IMR-90 (cell line): ENCODE measurements at regions not wholly inside any gene's neighbourhood (a gene's known extent, or its start where the extent isn't known, plus 50 kb on each side); places are given as distances from the start of the nearest gene placed in this dataset.

Experiments used
- ATAC-seq: fragments of 200-7000 bp; cut with Tn5 transposase; 2 replicates; pipeline ENCODE4 v1.9.1; 2020; ENCODE audit warnings: low read depth, mild to moderate bottlenecking, moderate library complexity
- BruUV-seq: library from RNA; stranded (reverse); fragments of 400-500 nt; replicated peaks from 2 replicates; lab custom pipeline; 2021; lab: Mats Ljungman, UMichigan
- CTCF ChIA-PET: fragments of 300-600 bp; formaldehyde crosslinking; extraction: SDS; loops from one replicate; lab custom pipeline; 2021; ENCODE audit warnings: antibody characterized with exemption; lab: Yijun Ruan, JAX
- POLR2A ChIA-PET: fragments of 300-600 bp; sonication (Branson Sonifier 250); formaldehyde crosslinking; loops from one replicate; lab custom pipeline; 2022; ENCODE audit warnings: antibody characterized with exemption; ENCODE audit not compliant: unreplicated experiment; lab: Charles Lee
- DNase-seq: peaks from one replicate; pipeline ENCODE4 v3.0.0; 2013
- H2AFZ ChIP-seq: replicated peaks from 2 replicates; pipeline ENCODE3; 2013; ENCODE audit warnings: low read length, mild to moderate bottlenecking; ENCODE audit not compliant: poor library complexity
- H2AK5ac ChIP-seq: 2 replicates; pipeline ENCODE4 v1.6.1; 2013; ENCODE audit warnings: low read depth, low read length, inconsistent platforms
- H2AK9ac ChIP-seq: replicated peaks from 2 replicates; pipeline ENCODE3; 2013; ENCODE audit warnings: mild to moderate bottlenecking, low read depth, low read length, moderate library complexity; ENCODE audit not compliant: poor library complexity
- H2BK120ac ChIP-seq: 2 replicates; pipeline ENCODE4 v1.6.1; 2013; ENCODE audit warnings: low read depth, low read length, inconsistent platforms
- H2BK15ac ChIP-seq: 3 replicates; pipeline ENCODE4 v1.6.1; 2013; ENCODE audit warnings: low read depth, low read length, inconsistent platforms
- H2BK20ac ChIP-seq: 2 replicates; pipeline ENCODE4 v1.6.1; 2013; ENCODE audit warnings: low read depth, mild to moderate bottlenecking, inconsistent platforms, low read length, moderate library complexity
- H2BK5ac ChIP-seq: 2 replicates; pipeline ENCODE4 v1.6.1; 2013; ENCODE audit warnings: mild to moderate bottlenecking, low read depth, low read length, inconsistent platforms; ENCODE audit not compliant: poor library complexity, severe bottlenecking
- H3K14ac ChIP-seq: replicated peaks from 2 replicates; pipeline ENCODE4 v1.6.1; 2013; ENCODE audit warnings: low read depth, low read length, inconsistent platforms
- H3K18ac ChIP-seq: 2 replicates; pipeline ENCODE4 v1.6.1; 2013; ENCODE audit warnings: low read depth, low read length, control low read depth
- H3K23ac ChIP-seq: 2 replicates; pipeline ENCODE4 v1.6.1; 2013; ENCODE audit warnings: low read depth, low read length, inconsistent platforms
- H3K27ac ChIP-seq: 2 replicates; pipeline ENCODE4 v1.5.1; 2013; ENCODE audit warnings: mild to moderate bottlenecking, control low read depth, low read length; ENCODE audit not compliant: insufficient read depth
- H3K27me3 ChIP-seq: 2 replicates; pipeline ENCODE4 v1.6.1; 2013; ENCODE audit warnings: low read length; ENCODE audit not compliant: control insufficient read depth, insufficient read depth
- H3K36me3 ChIP-seq: 2 replicates; pipeline ENCODE4 v1.6.1; 2013; ENCODE audit warnings: low read length, mixed read lengths; ENCODE audit not compliant: control insufficient read depth, insufficient read depth
- H3K4ac ChIP-seq: 2 replicates; pipeline ENCODE4 v1.6.1; 2013; ENCODE audit warnings: low read depth, low read length, inconsistent platforms
- H3K4me1 ChIP-seq: 2 replicates; pipeline ENCODE4 v1.6.1; 2013; ENCODE audit warnings: low read length, mixed read lengths; ENCODE audit not compliant: control insufficient read depth, insufficient read depth
- H3K4me2 ChIP-seq: 2 replicates; pipeline ENCODE4 v1.6.1; 2013; ENCODE audit warnings: low read depth, mild to moderate bottlenecking, control low read depth, low read length, moderate library complexity
- H3K4me3 ChIP-seq: 2 replicates; pipeline ENCODE4 v1.5.1; 2013; ENCODE audit warnings: low read depth, mild to moderate bottlenecking, control low read depth, low read length, moderate library complexity; ENCODE audit not compliant: insufficient read depth
- H3K56ac ChIP-seq: 2 replicates; pipeline ENCODE4 v1.6.1; 2013; ENCODE audit warnings: low read length, inconsistent platforms; ENCODE audit not compliant: insufficient read depth; ENCODE audit errors: extremely low read depth
- H3K79me1 ChIP-seq, 2 experiments: 2 replicates each; pipeline ENCODE4 v1.6.1; 2013; ENCODE audit warnings: low read length in 2 of 2, inconsistent platforms in 1 of 2, low read depth in 1 of 2
- H3K9ac ChIP-seq: 2 replicates; pipeline ENCODE4 v1.6.1; 2013; ENCODE audit warnings: low read depth, low read length, control low read depth
- H3K9me1 ChIP-seq: 2 replicates; pipeline ENCODE4 v1.6.1; 2013; ENCODE audit warnings: low read length, inconsistent platforms; ENCODE audit not compliant: insufficient read depth
- H3K9me3 ChIP-seq: 2 replicates; pipeline ENCODE4 v1.6.1; 2013; ENCODE audit warnings: low read length; ENCODE audit not compliant: control insufficient read depth, insufficient read depth
- H4K20me1 ChIP-seq: 2 replicates; pipeline ENCODE4 v1.6.1; 2013; ENCODE audit warnings: low read length, inconsistent platforms; ENCODE audit not compliant: insufficient read depth
- H4K5ac ChIP-seq: 2 replicates; pipeline ENCODE4 v1.6.1; 2013; ENCODE audit warnings: mild to moderate bottlenecking, low read depth, low read length, control low read depth
- H4K8ac ChIP-seq, 2 experiments: 2 replicates each; pipeline ENCODE4 v1.6.1; 2013; ENCODE audit warnings: low read depth in 2 of 2, low read length in 2 of 2, control low read depth in 1 of 2, inconsistent platforms in 1 of 2
- H4K91ac ChIP-seq: 2 replicates; pipeline ENCODE4 v1.6.1; 2013; ENCODE audit warnings: low read depth, low read length, inconsistent platforms; ENCODE audit not compliant: insufficient read depth
- CEBPB ChIP-seq: IDR thresholded peaks from 2 replicates; pipeline ENCODE4 v1.6.1; 2012; ENCODE audit warnings: low read depth, low read length, improper control_type of control experiment
- MAZ ChIP-seq: IDR thresholded peaks from 2 replicates; pipeline ENCODE4 v1.6.1; 2012; ENCODE audit warnings: low read depth, mild to moderate bottlenecking, low read length, improper control_type of control experiment, moderate library complexity, borderline replicate concordance
- MXI1 ChIP-seq: IDR thresholded peaks from 2 replicates; pipeline ENCODE4 v1.6.1; 2012; ENCODE audit warnings: low read depth, mild to moderate bottlenecking, low read length, moderate library complexity, borderline replicate concordance
- NFE2L2 ChIP-seq: fragments of 150-350 bp; IDR thresholded peaks from 2 replicates; pipeline ENCODE4 v1.6.1; 2016; ENCODE audit warnings: low read depth, mild to moderate bottlenecking, low read length
- POLR2A ChIP-seq: IDR thresholded peaks from 2 replicates; pipeline ENCODE4 v1.6.1; 2012; ENCODE audit warnings: mild to moderate bottlenecking, low read depth, low read length
- RAD21 ChIP-seq: IDR thresholded peaks from 2 replicates; pipeline ENCODE4 v1.6.1; 2012; ENCODE audit warnings: low read length, improper control_type of control experiment
- RCOR1 ChIP-seq: IDR thresholded peaks from 2 replicates; pipeline ENCODE4 v1.6.1; 2012; ENCODE audit warnings: mild to moderate bottlenecking, low read length, improper control_type of control experiment; ENCODE audit not compliant: insufficient replicate concordance
- RFX5 ChIP-seq: IDR thresholded peaks from 2 replicates; pipeline ENCODE4 v1.8.0; 2012; ENCODE audit warnings: low read depth, mild to moderate bottlenecking, low read length, moderate library complexity
- SMC3 ChIP-seq: fragments of 150-350 bp; IDR thresholded peaks from 2 replicates; pipeline ENCODE4 v1.6.1; 2016; ENCODE audit warnings: low read depth, mild to moderate bottlenecking, antibody characterized with exemption, low read length, moderate library complexity
- dilution Hi-C: fragments of 300-500 bp; cut with HindIII; formaldehyde crosslinking; loops from one replicate; pipeline ENCODE4 v1.14.3; 2018; ENCODE audit warnings: low sequenced_read_pairs; ENCODE audit not compliant: unreplicated experiment
- in situ Hi-C: fragments of 300-500 bp; cut with MboI; formaldehyde crosslinking; loops from 3 replicates; pipeline ENCODE4 v1.14.3; 2019; ENCODE audit warnings: low sequenced_read_pairs, inconsistent platforms, mixed read lengths
- intact Hi-C: fragments of 100-400 bp; cut with micrococcal nuclease; formaldehyde crosslinking; loops from 2 replicates; pipeline ENCODE4 v1.10.0; 2022
- TF ChIP-seq, protein P1 (sequence below): fragments of 150-350 bp; IDR thresholded peaks from 2 replicates; pipeline ENCODE4 v1.6.1; 2017; ENCODE audit warnings: mild to moderate bottlenecking, antibody characterized with exemption, low read length, low read depth
- TF ChIP-seq, protein P2 (sequence below): conservative IDR thresholded peaks from 2 replicates; pipeline ENCODE4 v1.5.1; 2012; ENCODE audit warnings: mild to moderate bottlenecking, low read depth, low read length, improper control_type of control experiment
- TF ChIP-seq, protein P3 (sequence below): fragments of 150-350 bp; IDR thresholded peaks from 2 replicates; pipeline ENCODE4 v1.6.1; 2016; ENCODE audit warnings: low read depth, mild to moderate bottlenecking, low read length, moderate library complexity, borderline replicate concordance

DNA sequence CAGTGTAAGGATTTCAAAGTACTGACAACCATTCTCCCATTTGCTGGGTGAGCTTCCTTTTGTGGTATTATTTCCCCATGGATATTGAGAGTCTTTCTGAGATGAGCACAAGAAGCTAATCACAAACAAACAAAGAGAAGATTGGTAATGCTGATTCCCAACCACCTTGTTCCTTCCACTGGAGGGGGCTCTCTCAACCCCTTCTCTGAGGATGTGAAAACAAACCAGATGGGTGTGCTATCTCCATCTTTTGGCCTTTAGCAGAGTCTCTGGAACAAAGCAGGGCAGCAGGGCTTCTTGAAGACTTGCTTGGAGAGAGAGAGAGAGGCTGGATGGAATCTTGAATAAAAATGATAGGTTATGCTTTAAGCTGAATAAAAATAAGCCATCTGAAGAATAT is 576.7 kb upstream of the ZNF462 start:
- H3K9me1 ChIP-seq = no peaks in the 10 kb centered on the region

More for the DNA sequence above, 576.7 kb upstream of the ZNF462 start:
- Histone ChIP-seq H2BK20ac (no peak overlapping the region), H2BK120ac (no peak overlapping the region), H3K4me2 (no peak overlapping the region), H4K91ac (no peak overlapping the region), H2BK15ac (no peak overlapping the region), H3K4me1 (no peaks in the 10 kb centered on the region), H3K4ac (no peak overlapping the region), H3K36me3 (no peaks in the 10 kb centered on the region), H3K23ac (no peak overlapping the region), H3K14ac (no peak overlapping the region), H3K27ac (no peak overlapping the region), H3K18ac (no peak overlapping the region), H4K20me1 (no peaks in the 10 kb centered on the region), H2AK9ac (no peak overlapping the region), H2AFZ (no peak overlapping the region), H2AK5ac (no peak overlapping the region), H4K5ac (no peak overlapping the region), H3K9ac (no peak overlapping the region), H3K79me1 (no peaks in the 10 kb centered on the region), H3K9me3 (peaks cover 4% of the 10 kb centered on the region; the same call in 1 of the 2 replicates), H4K8ac (no peak overlapping the region), H3K27me3 (no peaks in the 10 kb centered on the region), H3K4me3 (no peak overlapping the region), H3K56ac (no peak overlapping the region), H2BK5ac (no peak overlapping the region)
- ChIA-PET CTCF (no interaction called here), POLR2A (no interaction called here)
- in situ Hi-C loops = no loop called here
- DNase-seq = no peak
- dilution Hi-C loops = no loop called here
- BruUV-seq = no TSS peak
- TF ChIP-seq RCOR1 = no peak
- no peak for TF ChIP-seq RFX5
- TF ChIP-seq MAZ = no peak
- TF ChIP-seq CEBPB = no peak
- TF ChIP-seq, protein P1, sequence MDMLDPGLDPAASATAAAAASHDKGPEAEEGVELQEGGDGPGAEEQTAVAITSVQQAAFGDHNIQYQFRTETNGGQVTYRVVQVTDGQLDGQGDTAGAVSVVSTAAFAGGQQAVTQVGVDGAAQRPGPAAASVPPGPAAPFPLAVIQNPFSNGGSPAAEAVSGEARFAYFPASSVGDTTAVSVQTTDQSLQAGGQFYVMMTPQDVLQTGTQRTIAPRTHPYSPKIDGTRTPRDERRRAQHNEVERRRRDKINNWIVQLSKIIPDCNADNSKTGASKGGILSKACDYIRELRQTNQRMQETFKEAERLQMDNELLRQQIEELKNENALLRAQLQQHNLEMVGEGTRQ = no peak
- TF ChIP-seq, protein P2, sequence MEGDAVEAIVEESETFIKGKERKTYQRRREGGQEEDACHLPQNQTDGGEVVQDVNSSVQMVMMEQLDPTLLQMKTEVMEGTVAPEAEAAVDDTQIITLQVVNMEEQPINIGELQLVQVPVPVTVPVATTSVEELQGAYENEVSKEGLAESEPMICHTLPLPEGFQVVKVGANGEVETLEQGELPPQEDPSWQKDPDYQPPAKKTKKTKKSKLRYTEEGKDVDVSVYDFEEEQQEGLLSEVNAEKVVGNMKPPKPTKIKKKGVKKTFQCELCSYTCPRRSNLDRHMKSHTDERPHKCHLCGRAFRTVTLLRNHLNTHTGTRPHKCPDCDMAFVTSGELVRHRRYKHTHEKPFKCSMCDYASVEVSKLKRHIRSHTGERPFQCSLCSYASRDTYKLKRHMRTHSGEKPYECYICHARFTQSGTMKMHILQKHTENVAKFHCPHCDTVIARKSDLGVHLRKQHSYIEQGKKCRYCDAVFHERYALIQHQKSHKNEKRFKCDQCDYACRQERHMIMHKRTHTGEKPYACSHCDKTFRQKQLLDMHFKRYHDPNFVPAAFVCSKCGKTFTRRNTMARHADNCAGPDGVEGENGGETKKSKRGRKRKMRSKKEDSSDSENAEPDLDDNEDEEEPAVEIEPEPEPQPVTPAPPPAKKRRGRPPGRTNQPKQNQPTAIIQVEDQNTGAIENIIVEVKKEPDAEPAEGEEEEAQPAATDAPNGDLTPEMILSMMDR = no peak
- no peak for TF ChIP-seq MXI1
- TF ChIP-seq SMC3 = no peak
- no peak for TF ChIP-seq RAD21
- TF ChIP-seq, protein P3, sequence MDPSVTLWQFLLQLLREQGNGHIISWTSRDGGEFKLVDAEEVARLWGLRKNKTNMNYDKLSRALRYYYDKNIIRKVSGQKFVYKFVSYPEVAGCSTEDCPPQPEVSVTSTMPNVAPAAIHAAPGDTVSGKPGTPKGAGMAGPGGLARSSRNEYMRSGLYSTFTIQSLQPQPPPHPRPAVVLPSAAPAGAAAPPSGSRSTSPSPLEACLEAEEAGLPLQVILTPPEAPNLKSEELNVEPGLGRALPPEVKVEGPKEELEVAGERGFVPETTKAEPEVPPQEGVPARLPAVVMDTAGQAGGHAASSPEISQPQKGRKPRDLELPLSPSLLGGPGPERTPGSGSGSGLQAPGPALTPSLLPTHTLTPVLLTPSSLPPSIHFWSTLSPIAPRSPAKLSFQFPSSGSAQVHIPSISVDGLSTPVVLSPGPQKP = no peak
- no peak for TF ChIP-seq POLR2A
- TF ChIP-seq NFE2L2 = no peak
- no peak for ATAC-seq
- intact Hi-C loops = no loop called here
